Gastrocnemius medialis (tissue), 4 donors: ENCODE measurements at regions not wholly inside any gene's neighbourhood (a gene's known extent, or its start where the extent isn't known, plus 50 kb on each side); places are given as distances from the start of the nearest gene placed in this dataset.

Experiments
- ATAC-seq, 2 donors: fragments of 150-250 bp; one replicate each; pipeline ENCODE4 v1.9.1; 2016
- DNase-seq, 2 donors: peaks; one replicate each; pipeline ENCODE4 v3.0.0-alpha.2; 2019
- H3K27ac ChIP-seq, 4 donors: fragments of 200-600 bp; sonication (generic); 1 replicate in 1 of 4; 2 replicates in 3 of 4; pipeline ENCODE4 v1.5.1; 2016 to 2018; ENCODE audit warnings: mild to moderate bottlenecking in 2 of 4, moderate library complexity in 1 of 4
- H3K27me3 ChIP-seq, 3 donors: fragments of 200-600 bp; sonication (generic) in 2 of 3; 1 replicate in 1 of 3; 2 replicates in 2 of 3; pipeline versions ENCODE4 v1.5.1 to v1.6.0; 2016 to 2019; ENCODE audit warnings: mild to moderate bottlenecking in 1 of 3, moderate library complexity in 1 of 3
- H3K36me3 ChIP-seq, 2 donors: fragments of 200-600 bp; sonication (generic) in 1 of 2; one replicate each; pipeline ENCODE4 v1.5.1; 2017 to 2018
- H3K4me1 ChIP-seq, 2 donors: fragments of 200-600 bp; sonication (generic) in 1 of 2; one replicate each; pipeline ENCODE4 v1.5.1; 2016 to 2017; ENCODE audit warnings: mild to moderate bottlenecking in 2 of 2
- H3K4me3 ChIP-seq, 4 donors: fragments of 200-600 bp; sonication (generic) in 3 of 4; 1 replicate in 1 of 4; 2 replicates in 3 of 4; pipeline ENCODE4 v1.5.1; 2016 to 2019; ENCODE audit warnings: mild to moderate bottlenecking in 2 of 4
- H3K9me3 ChIP-seq, 3 donors: fragments of 200-600 bp; sonication (generic) in 2 of 3; 1 replicate in 1 of 3; 2 replicates in 2 of 3; pipeline ENCODE4 v1.5.1; 2016 to 2019
- CTCF ChIP-seq, 5 experiments: fragments of 450-650 bp in 3 of 5; fragments of 200-600 bp in 2 of 5; sonication (generic) in 2 of 5; IDR thresholded peaks in 4 of 5; conservative IDR thresholded peaks in 1 of 5; 1 replicate in 4 of 5; 2 replicates in 1 of 5; pipeline ENCODE4 v1.5.1; 2016 to 2019; ENCODE audit warnings: antibody characterized with exemption in 5 of 5, mild to moderate bottlenecking in 3 of 5, moderate library complexity in 3 of 5
- POLR2A ChIP-seq, 2 donors: fragments of 450-650 bp; IDR thresholded peaks; one replicate each; pipeline ENCODE4 v1.6.1; 2017; ENCODE audit warnings: antibody characterized with exemption in 2 of 2, mild to moderate bottlenecking in 2 of 2, moderate library complexity in 2 of 2
- in situ Hi-C, 4 donors: fragments of 200-750 bp; cut with MboI; loops; one replicate each; pipeline versions ENCODE4 v1.15.0 to v1.8.0; 2017; ENCODE audit warnings: low sequenced_read_pairs in 4 of 4
- intact Hi-C: fragments of 100-400 bp; cut with DNase I; formaldehyde crosslinking; loops from one replicate; pipeline ENCODE4 v1.15.1; 2023; ENCODE audit warnings: low total_unique reads

- intact Hi-C loops: no loop called here
- Histone ChIP-seq H3K27me3 (no peaks in the 10 kb centered on the region), H3K36me3 (no peaks in the 10 kb centered on the region), H3K9me3 (no peaks in the 10 kb centered on the region), H3K4me3 (no peak overlapping the region), H3K27ac (no peak overlapping the region), H3K4me1 (no peaks in the 10 kb centered on the region)
- no peak for DNase-seq
- TF ChIP-seq POLR2A (IDR thresholded peaks at IDR 0.05): no peak
- no peak for TF ChIP-seq CTCF (IDR thresholded peaks at IDR 0.05 in 4 of 5, conservative IDR thresholded peaks at IDR 0.05 in 1 of 5)
- no peak for ATAC-seq
- in situ Hi-C loops: no loop called here
Observed at GRCh38 chr10:111926286-111926685, 257.3 kb downstream of the GPAM start.

- Histone ChIP-seq H3K27ac (no peak overlapping the region), H3K9me3 (no peaks in the 10 kb centered on the region), H3K36me3 (no peaks in the 10 kb centered on the region), H3K27me3 (no peaks in the 10 kb centered on the region), H3K4me3 (no peak overlapping the region), H3K4me1 (no peaks in the 10 kb centered on the region)
- ATAC-seq (no peak), DNase-seq (no peak)
- in situ Hi-C loops (no loop called here), intact Hi-C loops (no loop called here)
- TF ChIP-seq POLR2A (IDR thresholded peaks at IDR 0.05) (no peak), CTCF (IDR thresholded peaks at IDR 0.05 in 4 of 5, conservative IDR thresholded peaks at IDR 0.05 in 1 of 5) (no peak)
Observed at GRCh38 chr10:111933937-111934336, 249.6 kb downstream of the GPAM start.

- TF ChIP-seq CTCF (IDR thresholded peaks at IDR 0.05 in 4 of 5, conservative IDR thresholded peaks at IDR 0.05 in 1 of 5) (no peak), POLR2A (IDR thresholded peaks at IDR 0.05) (no peak)
- DNase-seq (no peak), ATAC-seq (no peak)
- no peaks in the 10 kb centered on the region for H3K27me3 ChIP-seq
- no peaks in the 10 kb centered on the region for H3K9me3 ChIP-seq
- no peak overlapping the region for H3K4me3 ChIP-seq
- H3K27ac ChIP-seq: no peak overlapping the region
- intact Hi-C loops (no loop called here), in situ Hi-C loops (no loop called here)
- no peaks in the 10 kb centered on the region for H3K4me1 ChIP-seq
- no peaks in the 10 kb centered on the region for H3K36me3 ChIP-seq
Observed at GRCh38 chr10:111934931-111935330, 248.6 kb downstream of the GPAM start.

GRCh38 chr10:111936143-111936542 is 247.4 kb downstream of the GPAM start:
- ATAC-seq (no peak), DNase-seq (no peak)
- no peak for TF ChIP-seq CTCF (IDR thresholded peaks at IDR 0.05 in 4 of 5, conservative IDR thresholded peaks at IDR 0.05 in 1 of 5)
- TF ChIP-seq POLR2A (IDR thresholded peaks at IDR 0.05): no peak
- no peaks in the 10 kb centered on the region for H3K4me1 ChIP-seq
- intact Hi-C loops: no loop called here
- H3K27ac ChIP-seq: no peak overlapping the region
- no peaks in the 10 kb centered on the region for H3K9me3 ChIP-seq
- no peaks in the 10 kb centered on the region for H3K36me3 ChIP-seq
- in situ Hi-C loops: no loop called here
- no peaks in the 10 kb centered on the region for H3K27me3 ChIP-seq
- H3K4me3 ChIP-seq: no peak overlapping the region

- no peaks in the 10 kb centered on the region for H3K36me3 ChIP-seq
- in situ Hi-C loops (no loop called here), intact Hi-C loops (no loop called here)
- H3K4me1 ChIP-seq: no peaks in the 10 kb centered on the region
- ATAC-seq: no peak
- TF ChIP-seq POLR2A (IDR thresholded peaks at IDR 0.05) (no peak), CTCF (IDR thresholded peaks at IDR 0.05 in 4 of 5, conservative IDR thresholded peaks at IDR 0.05 in 1 of 5) (no peak)
- H3K4me3 ChIP-seq: no peak overlapping the region
- no peak overlapping the region for H3K27ac ChIP-seq
- no peaks in the 10 kb centered on the region for H3K27me3 ChIP-seq
- DNase-seq: no peak
- peaks cover 0 to 4% (median 0%) of the 10 kb centered on the region in 3 donors for H3K9me3 ChIP-seq
Observed at GRCh38 chr10:111944331-111944730, 239.2 kb downstream of the GPAM start.
